PC-9 (cell line): ENCODE measurements at regions not wholly inside any gene's neighbourhood (a gene's known extent, or its start where the extent isn't known, plus 50 kb on each side); places are given as distances from the start of the nearest gene placed in this dataset.

Source experiments
- BruUV-seq: library from RNA; stranded (reverse); fragments of 400-500 nt; replicated peaks from 2 replicates; lab custom pipeline; 2021; lab: Mats Ljungman, UMichigan
- CTCF ChIA-PET: fragments of 300-600 bp; sonication (Branson Sonifier 250); formaldehyde crosslinking; loops from one replicate; lab custom pipeline; 2022; ENCODE audit warnings: antibody characterized with exemption; lab: Charles Lee
- POLR2A ChIA-PET: fragments of 300-600 bp; sonication (Branson Sonifier 250); formaldehyde crosslinking; loops from one replicate; lab custom pipeline; 2022; ENCODE audit warnings: antibody characterized with exemption; ENCODE audit not compliant: unreplicated experiment; lab: Charles Lee
- DNase-seq, 2 experiments: peaks; one replicate each; pipeline versions ENCODE4 v3.0.0 to v3.0.0-alpha.2; 2015 to 2022; ENCODE audit warnings: mixed read lengths in 1 of 2
- H2AFZ ChIP-seq: fragments of 200-600 bp; sonication (generic); 2 replicates; pipeline ENCODE4 v1.8.1; 2017; ENCODE audit warnings: antibody characterized with exemption
- H3F3A ChIP-seq: fragments of 200-600 bp; sonication (generic); 2 replicates; pipeline ENCODE4 v1.8.1; 2017; ENCODE audit warnings: antibody characterized with exemption, mild to moderate bottlenecking, low read depth; ENCODE audit not compliant: insufficient read depth
- H3K27ac ChIP-seq: fragments of 200-600 bp; sonication (generic); 2 replicates; pipeline ENCODE4 v1.6.1; 2016; ENCODE audit warnings: mixed run types
- H3K27me3 ChIP-seq: fragments of 200-600 bp; sonication (generic); 2 replicates; pipeline ENCODE4 v1.6.1; 2016; ENCODE audit warnings: low read depth, mixed run types; ENCODE audit not compliant: insufficient read depth
- H3K36me3 ChIP-seq: fragments of 200-600 bp; sonication (generic); 2 replicates; pipeline ENCODE4 v1.6.1; 2016; ENCODE audit warnings: low read depth, mixed run types
- H3K4me1 ChIP-seq: fragments of 200-600 bp; sonication (generic); replicated peaks from 2 replicates; pipeline ENCODE4 v1.6.1; 2016; ENCODE audit warnings: mixed run types; ENCODE audit not compliant: insufficient read depth
- H3K4me2 ChIP-seq: fragments of 200-600 bp; sonication (generic); 2 replicates; pipeline ENCODE4 v1.6.1; 2017; ENCODE audit warnings: mixed run types
- H3K4me3 ChIP-seq: fragments of 200-600 bp; sonication (generic); 2 replicates; pipeline ENCODE4 v1.6.1; 2016; ENCODE audit warnings: mixed run types
- H3K79me2 ChIP-seq: fragments of 200-600 bp; sonication (generic); 2 replicates; pipeline ENCODE4 v1.6.1; 2017; ENCODE audit warnings: low read depth, mixed run types
- H3K9me2 ChIP-seq: fragments of 200-600 bp; sonication (generic); 2 replicates; pipeline ENCODE4 v1.8.1; 2017; ENCODE audit warnings: mild to moderate bottlenecking; ENCODE audit not compliant: insufficient read depth
- H3K9me3 ChIP-seq: fragments of 200-600 bp; sonication (generic); 2 replicates; pipeline ENCODE4 v1.8.1; 2016; ENCODE audit warnings: low read depth; ENCODE audit not compliant: insufficient read depth
- H4K20me1 ChIP-seq: fragments of 200-600 bp; sonication (generic); 2 replicates; pipeline ENCODE4 v1.8.1; 2017; ENCODE audit not compliant: insufficient read depth
- CTCF ChIP-seq: fragments of 200-600 bp; sonication (generic); conservative IDR thresholded peaks from 2 replicates; pipeline ENCODE4 v1.6.1; 2017; ENCODE audit warnings: mixed run types, antibody characterized with exemption, mild to moderate bottlenecking, moderate library complexity
- EZH2 ChIP-seq: fragments of 200-600 bp; sonication (generic); IDR thresholded peaks from 2 replicates; pipeline ENCODE4 v1.8.0; 2017; ENCODE audit warnings: antibody characterized with exemption, low read depth
- intact Hi-C: fragments of 100-400 bp; cut with micrococcal nuclease; formaldehyde crosslinking; loops from one replicate; pipeline ENCODE4 v1.10.0; 2022; ENCODE audit not compliant: unreplicated experiment

- ChIA-PET POLR2A (no interaction called here), CTCF (no interaction called here)
- H3K79me2 ChIP-seq = no peaks in the 10 kb centered on the region
- H3K27ac ChIP-seq = no peak overlapping the region
- no peak overlapping the region for H3K4me3 ChIP-seq
- H4K20me1 ChIP-seq = no peaks in the 10 kb centered on the region
- no TSS peak for BruUV-seq
- no peak overlapping the region for H2AFZ ChIP-seq
- TF ChIP-seq EZH2 = no peak
- no peak for TF ChIP-seq CTCF
- intact Hi-C loops = no loop called here
- no peak for DNase-seq
- no peaks in the 10 kb centered on the region for H3F3A ChIP-seq
- no peaks in the 10 kb centered on the region for H3K9me3 ChIP-seq
- no peaks in the 10 kb centered on the region for H3K36me3 ChIP-seq
- no peak overlapping the region for H3K4me2 ChIP-seq
- H3K4me1 ChIP-seq = no peaks in the 10 kb centered on the region
- H3K27me3 ChIP-seq = peaks cover 20% of the 10 kb centered on the region
- no peaks in the 10 kb centered on the region for H3K9me2 ChIP-seq
These were observed 221.2 kb upstream of the ANKH start for GRCh38 chr5:15092801-15093200.

GRCh38 chr5:15085671-15086070 lies 214.1 kb upstream of the ANKH start:
- no peak for DNase-seq
- no peak overlapping the region for H2AFZ ChIP-seq
- H3F3A ChIP-seq = no peaks in the 10 kb centered on the region
- no peak overlapping the region for H3K27ac ChIP-seq
- H3K27me3 ChIP-seq = no peaks in the 10 kb centered on the region
- ChIA-PET CTCF (no interaction called here), POLR2A (interaction anchor here (0.7 kb wide), 1 partner anchor 762 kb away, joined by 3 read pairs; no protein-coding TSS in a partner anchor)
- intact Hi-C loops = no loop called here
- TF ChIP-seq CTCF (no peak), EZH2 (no peak)
- no peaks in the 10 kb centered on the region for H4K20me1 ChIP-seq
- H3K79me2 ChIP-seq = no peaks in the 10 kb centered on the region
- no peaks in the 10 kb centered on the region for H3K9me3 ChIP-seq
- no peaks in the 10 kb centered on the region for H3K36me3 ChIP-seq
- BruUV-seq = no TSS peak
- H3K9me2 ChIP-seq = no peaks in the 10 kb centered on the region
- H3K4me3 ChIP-seq = no peak overlapping the region
- no peak overlapping the region for H3K4me2 ChIP-seq
- H3K4me1 ChIP-seq = no peaks in the 10 kb centered on the region

GRCh38 chr5:15082096-15082495 lies 210.5 kb upstream of the ANKH start:
- TF ChIP-seq EZH2 = no peak
- no peak for TF ChIP-seq CTCF
- BruUV-seq = no TSS peak
- Histone ChIP-seq H3F3A (no peaks in the 10 kb centered on the region), H3K36me3 (no peaks in the 10 kb centered on the region), H3K4me3 (no peak overlapping the region), H2AFZ (no peak overlapping the region), H3K4me2 (no peak overlapping the region), H3K9me2 (no peaks in the 10 kb centered on the region), H3K4me1 (no peaks in the 10 kb centered on the region), H3K79me2 (no peaks in the 10 kb centered on the region), H3K27me3 (no peaks in the 10 kb centered on the region), H4K20me1 (no peaks in the 10 kb centered on the region), H3K9me3 (no peaks in the 10 kb centered on the region), H3K27ac (no peak overlapping the region)
- DNase-seq = no peak
- ChIA-PET POLR2A (no interaction called here), CTCF (no interaction called here)
- intact Hi-C loops = no loop called here
